IMR-90 (cell line): ENCODE measurements at regions not wholly inside any gene's neighbourhood (a gene's known extent, or its start where the extent isn't known, plus 50 kb on each side); places are given as distances from the start of the nearest gene placed in this dataset.

Experiments
- ATAC-seq: fragments of 200-7000 bp; cut with Tn5 transposase; 2 replicates; pipeline ENCODE4 v1.9.1; 2020; ENCODE audit warnings: low read depth, mild to moderate bottlenecking, moderate library complexity
- BruUV-seq: library from RNA; stranded (reverse); fragments of 400-500 nt; replicated peaks from 2 replicates; lab custom pipeline; 2021; lab: Mats Ljungman, UMichigan
- CTCF ChIA-PET: fragments of 300-600 bp; formaldehyde crosslinking; extraction: SDS; loops from one replicate; lab custom pipeline; 2021; ENCODE audit warnings: antibody characterized with exemption; lab: Yijun Ruan, JAX
- POLR2A ChIA-PET: fragments of 300-600 bp; sonication (Branson Sonifier 250); formaldehyde crosslinking; loops from one replicate; lab custom pipeline; 2022; ENCODE audit warnings: antibody characterized with exemption; ENCODE audit not compliant: unreplicated experiment; lab: Charles Lee
- DNase-seq: peaks from one replicate; pipeline ENCODE4 v3.0.0; 2013
- H2AFZ ChIP-seq: replicated peaks from 2 replicates; pipeline ENCODE3; 2013; ENCODE audit warnings: low read length, mild to moderate bottlenecking; ENCODE audit not compliant: poor library complexity
- H2AK5ac ChIP-seq: 2 replicates; pipeline ENCODE4 v1.6.1; 2013; ENCODE audit warnings: low read depth, low read length, inconsistent platforms
- H2AK9ac ChIP-seq: replicated peaks from 2 replicates; pipeline ENCODE3; 2013; ENCODE audit warnings: mild to moderate bottlenecking, low read depth, low read length, moderate library complexity; ENCODE audit not compliant: poor library complexity
- H2BK120ac ChIP-seq: 2 replicates; pipeline ENCODE4 v1.6.1; 2013; ENCODE audit warnings: low read depth, low read length, inconsistent platforms
- H2BK15ac ChIP-seq: 3 replicates; pipeline ENCODE4 v1.6.1; 2013; ENCODE audit warnings: low read depth, low read length, inconsistent platforms
- H2BK20ac ChIP-seq: 2 replicates; pipeline ENCODE4 v1.6.1; 2013; ENCODE audit warnings: low read depth, mild to moderate bottlenecking, inconsistent platforms, low read length, moderate library complexity
- H2BK5ac ChIP-seq: 2 replicates; pipeline ENCODE4 v1.6.1; 2013; ENCODE audit warnings: mild to moderate bottlenecking, low read depth, low read length, inconsistent platforms; ENCODE audit not compliant: poor library complexity, severe bottlenecking
- H3K14ac ChIP-seq: replicated peaks from 2 replicates; pipeline ENCODE4 v1.6.1; 2013; ENCODE audit warnings: low read depth, low read length, inconsistent platforms
- H3K18ac ChIP-seq: 2 replicates; pipeline ENCODE4 v1.6.1; 2013; ENCODE audit warnings: low read depth, low read length, control low read depth
- H3K23ac ChIP-seq: 2 replicates; pipeline ENCODE4 v1.6.1; 2013; ENCODE audit warnings: low read depth, low read length, inconsistent platforms
- H3K27ac ChIP-seq: 2 replicates; pipeline ENCODE4 v1.5.1; 2013; ENCODE audit warnings: mild to moderate bottlenecking, control low read depth, low read length; ENCODE audit not compliant: insufficient read depth
- H3K27me3 ChIP-seq: 2 replicates; pipeline ENCODE4 v1.6.1; 2013; ENCODE audit warnings: low read length; ENCODE audit not compliant: control insufficient read depth, insufficient read depth
- H3K36me3 ChIP-seq: 2 replicates; pipeline ENCODE4 v1.6.1; 2013; ENCODE audit warnings: low read length, mixed read lengths; ENCODE audit not compliant: control insufficient read depth, insufficient read depth
- H3K4ac ChIP-seq: 2 replicates; pipeline ENCODE4 v1.6.1; 2013; ENCODE audit warnings: low read depth, low read length, inconsistent platforms
- H3K4me1 ChIP-seq: 2 replicates; pipeline ENCODE4 v1.6.1; 2013; ENCODE audit warnings: low read length, mixed read lengths; ENCODE audit not compliant: control insufficient read depth, insufficient read depth
- H3K4me2 ChIP-seq: 2 replicates; pipeline ENCODE4 v1.6.1; 2013; ENCODE audit warnings: low read depth, mild to moderate bottlenecking, control low read depth, low read length, moderate library complexity
- H3K4me3 ChIP-seq: 2 replicates; pipeline ENCODE4 v1.5.1; 2013; ENCODE audit warnings: low read depth, mild to moderate bottlenecking, control low read depth, low read length, moderate library complexity; ENCODE audit not compliant: insufficient read depth
- H3K56ac ChIP-seq: 2 replicates; pipeline ENCODE4 v1.6.1; 2013; ENCODE audit warnings: low read length, inconsistent platforms; ENCODE audit not compliant: insufficient read depth; ENCODE audit errors: extremely low read depth
- H3K79me1 ChIP-seq, 2 experiments: 2 replicates each; pipeline ENCODE4 v1.6.1; 2013; ENCODE audit warnings: low read length in 2 of 2, inconsistent platforms in 1 of 2, low read depth in 1 of 2
- H3K9ac ChIP-seq: 2 replicates; pipeline ENCODE4 v1.6.1; 2013; ENCODE audit warnings: low read depth, low read length, control low read depth
- H3K9me1 ChIP-seq: 2 replicates; pipeline ENCODE4 v1.6.1; 2013; ENCODE audit warnings: low read length, inconsistent platforms; ENCODE audit not compliant: insufficient read depth
- H3K9me3 ChIP-seq: 2 replicates; pipeline ENCODE4 v1.6.1; 2013; ENCODE audit warnings: low read length; ENCODE audit not compliant: control insufficient read depth, insufficient read depth
- H4K20me1 ChIP-seq: 2 replicates; pipeline ENCODE4 v1.6.1; 2013; ENCODE audit warnings: low read length, inconsistent platforms; ENCODE audit not compliant: insufficient read depth
- H4K5ac ChIP-seq: 2 replicates; pipeline ENCODE4 v1.6.1; 2013; ENCODE audit warnings: mild to moderate bottlenecking, low read depth, low read length, control low read depth
- H4K8ac ChIP-seq, 2 experiments: 2 replicates each; pipeline ENCODE4 v1.6.1; 2013; ENCODE audit warnings: low read depth in 2 of 2, low read length in 2 of 2, control low read depth in 1 of 2, inconsistent platforms in 1 of 2
- H4K91ac ChIP-seq: 2 replicates; pipeline ENCODE4 v1.6.1; 2013; ENCODE audit warnings: low read depth, low read length, inconsistent platforms; ENCODE audit not compliant: insufficient read depth
- BHLHE40 ChIP-seq: fragments of 150-350 bp; IDR thresholded peaks from 2 replicates; pipeline ENCODE4 v1.6.1; 2016; ENCODE audit warnings: mild to moderate bottlenecking, low read depth, low read length
- CEBPB ChIP-seq: IDR thresholded peaks from 2 replicates; pipeline ENCODE4 v1.6.1; 2012; ENCODE audit warnings: low read depth, low read length, improper control_type of control experiment
- CHD1 ChIP-seq: IDR thresholded peaks from 2 replicates; pipeline ENCODE4 v1.6.1; 2012; ENCODE audit warnings: low read depth, low read length, improper control_type of control experiment
- FOS ChIP-seq: fragments of 150-350 bp; IDR thresholded peaks from 2 replicates; pipeline ENCODE4 v1.6.1; 2016; ENCODE audit warnings: low read depth, low read length
- MAFK ChIP-seq: IDR thresholded peaks from 2 replicates; pipeline ENCODE4 v1.6.1; 2012; ENCODE audit warnings: low read depth, low read length, improper control_type of control experiment
- MAZ ChIP-seq: IDR thresholded peaks from 2 replicates; pipeline ENCODE4 v1.6.1; 2012; ENCODE audit warnings: low read depth, mild to moderate bottlenecking, low read length, improper control_type of control experiment, moderate library complexity, borderline replicate concordance
- MXI1 ChIP-seq: IDR thresholded peaks from 2 replicates; pipeline ENCODE4 v1.6.1; 2012; ENCODE audit warnings: low read depth, mild to moderate bottlenecking, low read length, moderate library complexity, borderline replicate concordance
- NFE2L2 ChIP-seq: fragments of 150-350 bp; IDR thresholded peaks from 2 replicates; pipeline ENCODE4 v1.6.1; 2016; ENCODE audit warnings: low read depth, mild to moderate bottlenecking, low read length
- POLR2A ChIP-seq: IDR thresholded peaks from 2 replicates; pipeline ENCODE4 v1.6.1; 2012; ENCODE audit warnings: mild to moderate bottlenecking, low read depth, low read length
- RAD21 ChIP-seq: IDR thresholded peaks from 2 replicates; pipeline ENCODE4 v1.6.1; 2012; ENCODE audit warnings: low read length, improper control_type of control experiment
- RCOR1 ChIP-seq: IDR thresholded peaks from 2 replicates; pipeline ENCODE4 v1.6.1; 2012; ENCODE audit warnings: mild to moderate bottlenecking, low read length, improper control_type of control experiment; ENCODE audit not compliant: insufficient replicate concordance
- RFX5 ChIP-seq: IDR thresholded peaks from 2 replicates; pipeline ENCODE4 v1.8.0; 2012; ENCODE audit warnings: low read depth, mild to moderate bottlenecking, low read length, moderate library complexity
- SMC3 ChIP-seq: fragments of 150-350 bp; IDR thresholded peaks from 2 replicates; pipeline ENCODE4 v1.6.1; 2016; ENCODE audit warnings: low read depth, mild to moderate bottlenecking, antibody characterized with exemption, low read length, moderate library complexity
- WGBS, 2 experiments: methylation state at CpG; one replicate each; pipeline versions ENCODE4 v1.1.5 to v1.1.7; 2013; ENCODE audit warnings: missing lambda C conversion rate in 2 of 2; ENCODE audit not compliant: insufficient read length in 1 of 2; ENCODE audit errors: extremely low coverage in 2 of 2; 5-methylcytosine and 5-hydroxymethylcytosine counted together
- dilution Hi-C: fragments of 300-500 bp; cut with HindIII; formaldehyde crosslinking; loops from one replicate; pipeline ENCODE4 v1.14.3; 2018; ENCODE audit warnings: low sequenced_read_pairs; ENCODE audit not compliant: unreplicated experiment
- in situ Hi-C: fragments of 300-500 bp; cut with MboI; formaldehyde crosslinking; loops from 3 replicates; pipeline ENCODE4 v1.14.3; 2019; ENCODE audit warnings: low sequenced_read_pairs, inconsistent platforms, mixed read lengths
- intact Hi-C: fragments of 100-400 bp; cut with micrococcal nuclease; formaldehyde crosslinking; loops from 2 replicates; pipeline ENCODE4 v1.10.0; 2022
- TF ChIP-seq, protein P1 (sequence below): fragments of 150-350 bp; IDR thresholded peaks from 2 replicates; pipeline ENCODE4 v1.6.1; 2016; ENCODE audit warnings: low read depth, mild to moderate bottlenecking, low read length, moderate library complexity, borderline replicate concordance
- TF ChIP-seq, protein P2 (sequence below): fragments of 150-350 bp; IDR thresholded peaks from 2 replicates; pipeline ENCODE4 v1.6.1; 2017; ENCODE audit warnings: mild to moderate bottlenecking, antibody characterized with exemption, low read length, low read depth
- TF ChIP-seq, protein P3 (sequence below): conservative IDR thresholded peaks from 2 replicates; pipeline ENCODE4 v1.5.1; 2012; ENCODE audit warnings: mild to moderate bottlenecking, low read depth, low read length, improper control_type of control experiment

DNA sequence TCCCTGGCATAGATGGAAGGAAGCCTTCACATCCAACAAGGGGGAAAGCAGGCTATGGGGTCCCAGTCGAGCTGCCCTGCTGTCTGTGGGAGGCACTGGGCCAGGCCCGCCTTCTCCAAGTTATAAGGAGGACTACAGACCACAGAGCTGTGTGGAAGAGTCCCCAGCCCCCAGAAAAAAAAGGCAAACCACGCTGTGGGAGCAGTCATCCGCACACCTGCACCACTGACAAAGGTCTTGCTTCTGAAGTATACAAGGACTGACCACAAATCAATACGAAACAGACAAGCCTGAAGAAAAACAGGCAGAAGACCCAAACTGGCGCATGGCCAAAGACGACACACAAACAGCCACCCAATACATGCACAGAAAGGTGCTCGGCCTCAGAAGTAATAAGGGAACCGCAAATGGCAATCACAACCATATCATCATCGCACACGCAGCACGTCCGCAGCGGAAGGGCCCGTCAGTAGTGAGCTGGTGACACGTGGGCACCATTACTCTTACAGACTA is 384.1 kb downstream of the CTTN start:
- Histone ChIP-seq H3K4me2 (no peak overlapping the region), H3K14ac (no peak overlapping the region), H2AK9ac (no peak overlapping the region), H3K56ac (no peak overlapping the region), H4K20me1 (no peaks in the 10 kb centered on the region; the same call in 1 of the 2 replicates), H3K79me1 (peaks cover 0 to 2% of the 10 kb centered on the region in 2 experiments; a peak in 1 of 4 replicates), H3K9me3 (no peaks in the 10 kb centered on the region), H3K36me3 (no peaks in the 10 kb centered on the region), H3K9ac (no peak overlapping the region), H4K91ac (no peak overlapping the region), H3K27ac (no peak overlapping the region), H4K5ac (no peak overlapping the region), H3K27me3 (no peaks in the 10 kb centered on the region), H2BK15ac (no peak overlapping the region), H3K9me1 (no peaks in the 10 kb centered on the region), H2BK120ac (no peak overlapping the region), H3K23ac (no peak overlapping the region), H2BK5ac (no peak overlapping the region), H3K18ac (no peak overlapping the region), H3K4me3 (no peak overlapping the region), H4K8ac (no peak overlapping the region), H3K4ac (no peak overlapping the region), H2AFZ (no peak overlapping the region), H2BK20ac (no peak overlapping the region), H3K4me1 (peaks cover under 1% of the 10 kb centered on the region; the same call in 1 of the 2 replicates), H2AK5ac (no peak overlapping the region)
- intact Hi-C loops: no loop called here
- no peak for DNase-seq
- ChIA-PET CTCF (no interaction called here), POLR2A (no interaction called here)
- no TSS peak for BruUV-seq
- ATAC-seq: no peak
- no CpG with 5 or more reads among the region's 16 CpGs for WGBS, 2 experiments
- dilution Hi-C loops: no loop called here
- no peak for TF ChIP-seq FOS
- no peak for TF ChIP-seq MAFK
- no peak for TF ChIP-seq RAD21
- TF ChIP-seq MXI1: no peak
- TF ChIP-seq, protein P1, sequence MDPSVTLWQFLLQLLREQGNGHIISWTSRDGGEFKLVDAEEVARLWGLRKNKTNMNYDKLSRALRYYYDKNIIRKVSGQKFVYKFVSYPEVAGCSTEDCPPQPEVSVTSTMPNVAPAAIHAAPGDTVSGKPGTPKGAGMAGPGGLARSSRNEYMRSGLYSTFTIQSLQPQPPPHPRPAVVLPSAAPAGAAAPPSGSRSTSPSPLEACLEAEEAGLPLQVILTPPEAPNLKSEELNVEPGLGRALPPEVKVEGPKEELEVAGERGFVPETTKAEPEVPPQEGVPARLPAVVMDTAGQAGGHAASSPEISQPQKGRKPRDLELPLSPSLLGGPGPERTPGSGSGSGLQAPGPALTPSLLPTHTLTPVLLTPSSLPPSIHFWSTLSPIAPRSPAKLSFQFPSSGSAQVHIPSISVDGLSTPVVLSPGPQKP: no peak
- no peak for TF ChIP-seq SMC3
- no peak for TF ChIP-seq RFX5
- TF ChIP-seq CEBPB: no peak
- TF ChIP-seq MAZ: no peak
- TF ChIP-seq, protein P2, sequence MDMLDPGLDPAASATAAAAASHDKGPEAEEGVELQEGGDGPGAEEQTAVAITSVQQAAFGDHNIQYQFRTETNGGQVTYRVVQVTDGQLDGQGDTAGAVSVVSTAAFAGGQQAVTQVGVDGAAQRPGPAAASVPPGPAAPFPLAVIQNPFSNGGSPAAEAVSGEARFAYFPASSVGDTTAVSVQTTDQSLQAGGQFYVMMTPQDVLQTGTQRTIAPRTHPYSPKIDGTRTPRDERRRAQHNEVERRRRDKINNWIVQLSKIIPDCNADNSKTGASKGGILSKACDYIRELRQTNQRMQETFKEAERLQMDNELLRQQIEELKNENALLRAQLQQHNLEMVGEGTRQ: no peak
- TF ChIP-seq NFE2L2: no peak
- TF ChIP-seq CHD1: no peak
- no peak for TF ChIP-seq RCOR1
- no peak for TF ChIP-seq BHLHE40
- TF ChIP-seq, protein P3, sequence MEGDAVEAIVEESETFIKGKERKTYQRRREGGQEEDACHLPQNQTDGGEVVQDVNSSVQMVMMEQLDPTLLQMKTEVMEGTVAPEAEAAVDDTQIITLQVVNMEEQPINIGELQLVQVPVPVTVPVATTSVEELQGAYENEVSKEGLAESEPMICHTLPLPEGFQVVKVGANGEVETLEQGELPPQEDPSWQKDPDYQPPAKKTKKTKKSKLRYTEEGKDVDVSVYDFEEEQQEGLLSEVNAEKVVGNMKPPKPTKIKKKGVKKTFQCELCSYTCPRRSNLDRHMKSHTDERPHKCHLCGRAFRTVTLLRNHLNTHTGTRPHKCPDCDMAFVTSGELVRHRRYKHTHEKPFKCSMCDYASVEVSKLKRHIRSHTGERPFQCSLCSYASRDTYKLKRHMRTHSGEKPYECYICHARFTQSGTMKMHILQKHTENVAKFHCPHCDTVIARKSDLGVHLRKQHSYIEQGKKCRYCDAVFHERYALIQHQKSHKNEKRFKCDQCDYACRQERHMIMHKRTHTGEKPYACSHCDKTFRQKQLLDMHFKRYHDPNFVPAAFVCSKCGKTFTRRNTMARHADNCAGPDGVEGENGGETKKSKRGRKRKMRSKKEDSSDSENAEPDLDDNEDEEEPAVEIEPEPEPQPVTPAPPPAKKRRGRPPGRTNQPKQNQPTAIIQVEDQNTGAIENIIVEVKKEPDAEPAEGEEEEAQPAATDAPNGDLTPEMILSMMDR: no peak
- TF ChIP-seq POLR2A: no peak
- in situ Hi-C loops: no loop called here
